Thyroid gland (tissue), 4 donors: ENCODE measurements at regions not wholly inside any gene's neighbourhood (a gene's known extent, or its start where the extent isn't known, plus 50 kb on each side); places are given as distances from the start of the nearest gene placed in this dataset.

Experiments used
- POLR2A ChIP-seq, 2 donors: fragments of 450-650 bp; IDR thresholded peaks; one replicate each; pipeline ENCODE4 v1.6.1; 2017; ENCODE audit warnings: antibody characterized with exemption in 2 of 2, mild to moderate bottlenecking in 2 of 2, moderate library complexity in 1 of 2
- TF ChIP-seq, protein P1 (sequence below), 6 experiments: fragments of 200-600 bp in 3 of 6; fragments of 450-650 bp in 3 of 6; sonication (generic) in 3 of 6; IDR thresholded peaks; one replicate each; pipeline ENCODE4 v1.5.1; 2016 to 2019; ENCODE audit warnings: antibody characterized with exemption in 6 of 6, mild to moderate bottlenecking in 2 of 6, inconsistent platforms in 1 of 6, moderate library complexity in 1 of 6

DNA sequence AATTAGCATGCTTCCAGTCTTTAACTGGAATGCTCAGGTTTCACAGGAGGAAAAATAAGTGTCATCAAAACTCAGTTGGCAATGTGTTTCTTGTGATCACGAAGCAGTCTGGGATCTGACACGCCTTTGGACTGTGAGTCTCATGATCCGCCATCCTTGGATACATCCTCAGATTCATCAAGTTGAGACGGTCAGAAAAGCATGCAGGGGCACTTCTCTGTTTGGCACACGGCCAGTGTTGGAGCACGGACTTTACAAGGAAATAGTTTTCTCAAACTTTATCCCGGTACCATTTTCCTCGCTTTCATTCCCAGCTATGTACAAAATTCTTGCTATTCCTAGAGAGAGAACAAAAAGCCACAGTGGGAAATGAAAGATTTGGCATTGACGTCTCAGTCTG is 88.4 kb upstream of the PARP11 start:
- TF ChIP-seq, protein P1, sequence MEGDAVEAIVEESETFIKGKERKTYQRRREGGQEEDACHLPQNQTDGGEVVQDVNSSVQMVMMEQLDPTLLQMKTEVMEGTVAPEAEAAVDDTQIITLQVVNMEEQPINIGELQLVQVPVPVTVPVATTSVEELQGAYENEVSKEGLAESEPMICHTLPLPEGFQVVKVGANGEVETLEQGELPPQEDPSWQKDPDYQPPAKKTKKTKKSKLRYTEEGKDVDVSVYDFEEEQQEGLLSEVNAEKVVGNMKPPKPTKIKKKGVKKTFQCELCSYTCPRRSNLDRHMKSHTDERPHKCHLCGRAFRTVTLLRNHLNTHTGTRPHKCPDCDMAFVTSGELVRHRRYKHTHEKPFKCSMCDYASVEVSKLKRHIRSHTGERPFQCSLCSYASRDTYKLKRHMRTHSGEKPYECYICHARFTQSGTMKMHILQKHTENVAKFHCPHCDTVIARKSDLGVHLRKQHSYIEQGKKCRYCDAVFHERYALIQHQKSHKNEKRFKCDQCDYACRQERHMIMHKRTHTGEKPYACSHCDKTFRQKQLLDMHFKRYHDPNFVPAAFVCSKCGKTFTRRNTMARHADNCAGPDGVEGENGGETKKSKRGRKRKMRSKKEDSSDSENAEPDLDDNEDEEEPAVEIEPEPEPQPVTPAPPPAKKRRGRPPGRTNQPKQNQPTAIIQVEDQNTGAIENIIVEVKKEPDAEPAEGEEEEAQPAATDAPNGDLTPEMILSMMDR (IDR thresholded peaks at IDR 0.05): no peak
- TF ChIP-seq POLR2A (IDR thresholded peaks at IDR 0.05): no peak
